B cell (primary cell): ENCODE measurements at regions not wholly inside any gene's neighbourhood (a gene's known extent, or its start where the extent isn't known, plus 50 kb on each side); places are given as distances from the start of the nearest gene placed in this dataset.

Experiments used
- ATAC-seq: fragments of 200-7000 bp; cut with Tn5 transposase; one replicate; pipeline ENCODE4 v1.10.0; 2021; ENCODE audit warnings: low read depth, mild to moderate bottlenecking, moderate number of reproducible peaks, moderate library complexity
- CTCF ChIA-PET: fragments of 350-600 bp; sonication (Branson Sonifier 250); formaldehyde crosslinking; loops from one replicate; lab custom pipeline; 2021; ENCODE audit warnings: antibody characterized with exemption, inconsistent platforms; lab: Charles Lee
- POLR2A ChIA-PET: fragments of 350-600 bp; sonication (Branson Sonifier 250); formaldehyde crosslinking; loops from one replicate; lab custom pipeline; 2021; ENCODE audit warnings: antibody characterized with exemption; lab: Charles Lee
- DNase-seq: peaks from one replicate; pipeline ENCODE4 v3.0.0; 2013
- H2AFZ ChIP-seq: 2 replicates; pipeline ENCODE4 v1.6.1; 2012; ENCODE audit warnings: mild to moderate bottlenecking, low read depth, low read length; ENCODE audit not compliant: insufficient read depth, poor library complexity, severe bottlenecking
- H3K27ac ChIP-seq, 2 donors: 1 replicate in 1 of 2; 2 replicates in 1 of 2; pipeline ENCODE4 v1.5.1; 2012 to 2013; ENCODE audit warnings: low read length in 2 of 2, mild to moderate bottlenecking in 2 of 2, moderate library complexity in 1 of 2
- H3K27me3 ChIP-seq, 4 experiments: fragments of 200-600 bp in 1 of 4; sonication (generic) in 1 of 4; replicated peaks in 1 of 4; 1 replicate in 2 of 4; 2 replicates in 2 of 4; pipeline versions ENCODE4 v1.6.1 to v1.7.0; 2013 to 2016; ENCODE audit warnings: low read length in 3 of 4, mild to moderate bottlenecking in 2 of 4, mixed read lengths in 1 of 4, moderate library complexity in 1 of 4; ENCODE audit not compliant: insufficient read depth in 4 of 4, control insufficient read depth in 3 of 4; ENCODE audit errors: control extremely low read depth in 1 of 4
- H3K36me3 ChIP-seq, 2 experiments: replicated peaks in 1 of 2; 1 replicate in 1 of 2; 2 replicates in 1 of 2; pipeline versions ENCODE4 v1.6.1 to v1.7.1; 2013; ENCODE audit warnings: low read length in 1 of 2; ENCODE audit not compliant: insufficient read depth in 2 of 2, control insufficient read depth in 1 of 2; ENCODE audit errors: control extremely low read depth in 1 of 2, extremely low read depth in 1 of 2
- H3K4me1 ChIP-seq, 2 donors: fragments of 200-600 bp in 1 of 2; sonication (generic) in 1 of 2; 1 replicate in 1 of 2; 2 replicates in 1 of 2; pipeline versions ENCODE4 v1.5.1 to v1.6.1; 2013 to 2017; ENCODE audit warnings: low read length in 2 of 2; ENCODE audit not compliant: control insufficient read depth in 2 of 2, insufficient read depth in 2 of 2
- H3K4me2 ChIP-seq: replicated peaks from 2 replicates; pipeline ENCODE3; 2012; ENCODE audit warnings: mild to moderate bottlenecking, low read depth, low read length; ENCODE audit not compliant: poor library complexity, severe bottlenecking
- H3K4me3 ChIP-seq, 5 experiments: fragments of 200-600 bp in 1 of 5; sonication (generic) in 1 of 5; 1 replicate in 3 of 5; 2 replicates in 2 of 5; pipeline versions ENCODE4 v1.5.1 to v1.7.0; 2011 to 2016; ENCODE audit warnings: low read length in 4 of 5, mild to moderate bottlenecking in 4 of 5, low read depth in 2 of 5, control low read depth in 1 of 5, moderate library complexity in 1 of 5; ENCODE audit not compliant: insufficient read depth in 1 of 5; ENCODE audit errors: control extremely low read depth in 1 of 5, extremely low read depth in 1 of 5
- H3K79me2 ChIP-seq: fragments of 200-600 bp; sonication (generic); one replicate; pipeline ENCODE4 v1.6.0; 2016; ENCODE audit warnings: low read length; ENCODE audit not compliant: control insufficient read depth, insufficient read depth
- H3K9ac ChIP-seq: fragments of 200-600 bp; sonication (generic); 2 replicates; pipeline ENCODE4 v1.6.1; 2017; ENCODE audit warnings: mild to moderate bottlenecking, low read length, moderate library complexity
- H3K9me3 ChIP-seq, 3 donors: one replicate each; pipeline versions ENCODE4 v1.6.1 to v1.7.1; 2013; ENCODE audit warnings: low read length in 2 of 3; ENCODE audit not compliant: control insufficient read depth in 2 of 3, insufficient read depth in 1 of 3; ENCODE audit errors: control extremely low read depth in 1 of 3
- H4K20me1 ChIP-seq: 2 replicates; pipeline ENCODE4 v1.6.0; 2012; ENCODE audit warnings: mild to moderate bottlenecking, low read length; ENCODE audit not compliant: insufficient read depth, control insufficient read depth, poor library complexity, severe bottlenecking
- H3K27ac Mint-ChIP-seq: one replicate; pipeline ENCODE4 v1.8.0; 2021; ENCODE audit warnings: mixed read lengths
- H3K27me3 Mint-ChIP-seq: one replicate; pipeline ENCODE4 v1.8.0; 2021; ENCODE audit warnings: mixed read lengths
- H3K4me1 Mint-ChIP-seq: one replicate; pipeline ENCODE4 v1.8.0; 2021; ENCODE audit warnings: mixed read lengths
- H3K4me3 Mint-ChIP-seq: one replicate; pipeline ENCODE4 v1.8.0; 2021; ENCODE audit warnings: mixed read lengths
- H3K9me3 Mint-ChIP-seq: one replicate; pipeline ENCODE4 v1.8.0; 2022; ENCODE audit warnings: mixed read lengths; ENCODE audit not compliant: insufficient read depth
- CTCF ChIP-seq: fragments of 200-600 bp; IDR thresholded peaks from one replicate; pipeline ENCODE4 v1.8.0; 2022; ENCODE audit warnings: antibody characterized with exemption, mild to moderate bottlenecking
- EZH2 ChIP-seq: IDR thresholded peaks from 2 replicates; pipeline ENCODE4 v1.6.1; 2012; ENCODE audit warnings: borderline replicate concordance, low read depth, mild to moderate bottlenecking, moderate library complexity, low read length; ENCODE audit not compliant: insufficient read depth, poor library complexity, severe bottlenecking
- WGBS: methylation state at CpG from one replicate; pipeline ENCODE4 v1.1.5; 2013; ENCODE audit warnings: missing lambda C conversion rate; ENCODE audit not compliant: insufficient coverage; 5-methylcytosine and 5-hydroxymethylcytosine counted together
- intact Hi-C: fragments of 100-400 bp; cut with micrococcal nuclease; formaldehyde crosslinking; loops from one replicate; pipeline ENCODE4 v1.10.0; 2022

- H3K27ac Mint-ChIP-seq = no peak overlapping the region
- no peaks in the 10 kb centered on the region for H3K9me3 Mint-ChIP-seq
- peaks cover 27% of the 10 kb centered on the region for H3K27me3 Mint-ChIP-seq
- H3K36me3 ChIP-seq = no peaks in the 10 kb centered on the region
- H3K4me1 Mint-ChIP-seq = no peaks in the 10 kb centered on the region
- TF ChIP-seq CTCF = no peak
- TF ChIP-seq EZH2 = no peak
- 88% methylated on average over 2 of the region's 8 CpGs for WGBS
- peaks cover 0 to 5% (median 0%) of the 10 kb centered on the region in 4 experiments for H3K27me3 ChIP-seq
- no peaks in the 10 kb centered on the region for H3K79me2 ChIP-seq
- no peak overlapping the region for H3K4me3 ChIP-seq
- intact Hi-C loops = loop anchor here (10.0 kb wide), 1 partner anchor 1505 kb away; no protein-coding TSS in a partner anchor
- DNase-seq (no peak), ATAC-seq (no peak)
- no peak overlapping the region for H3K27ac ChIP-seq
- CTCF ChIA-PET = interaction anchor here (2.7 kb wide), 1 partner anchor 11 kb away, joined by 18 read pairs; no protein-coding TSS in a partner anchor
- POLR2A ChIA-PET = no interaction called here
- no peak overlapping the region for H2AFZ ChIP-seq
- no peak overlapping the region for H3K4me2 ChIP-seq
- H3K4me3 Mint-ChIP-seq = no peak overlapping the region
- H3K9me3 ChIP-seq = peaks cover 0 to 4% (median 0%) of the 10 kb centered on the region in 3 donors
- H4K20me1 ChIP-seq = no peaks in the 10 kb centered on the region
- H3K4me1 ChIP-seq = no peaks in the 10 kb centered on the region
- no peak overlapping the region for H3K9ac ChIP-seq
Measured at GRCh38 chr6:8229915-8230756, 127.8 kb upstream of the EEF1E1 start.

GRCh38 chr6:8225113-8225512 is 122.8 kb upstream of the EEF1E1 start:
- H3K4me3 ChIP-seq = no peak overlapping the region
- H3K27me3 ChIP-seq = peaks cover 0 to 5% (median 0%) of the 10 kb centered on the region in 4 experiments
- no peaks in the 10 kb centered on the region for H3K36me3 ChIP-seq
- 90% methylated on average over 2 of the region's 5 CpGs for WGBS
- no peak overlapping the region for H3K27ac ChIP-seq
- ChIA-PET POLR2A (no interaction called here), CTCF (no interaction called here)
- no peak overlapping the region for H2AFZ ChIP-seq
- H3K79me2 ChIP-seq = no peaks in the 10 kb centered on the region
- ATAC-seq (no peak), DNase-seq (no peak)
- Mint-ChIP-seq H3K9me3 (peaks cover 3% of the 10 kb centered on the region), H3K4me3 (no peak overlapping the region), H3K4me1 (no peaks in the 10 kb centered on the region), H3K27ac (no peak overlapping the region), H3K27me3 (peaks cover 12% of the 10 kb centered on the region)
- intact Hi-C loops = loop anchor here (10.0 kb wide), 1 partner anchor 1500 kb away; no protein-coding TSS in a partner anchor
- no peak overlapping the region for H3K9ac ChIP-seq
- H3K4me1 ChIP-seq = no peaks in the 10 kb centered on the region
- no peak for TF ChIP-seq CTCF
- TF ChIP-seq EZH2 = no peak
- no peak overlapping the region for H3K4me2 ChIP-seq
- H3K9me3 ChIP-seq = peaks cover 0 to 4% (median 0%) of the 10 kb centered on the region in 3 donors
- no peaks in the 10 kb centered on the region for H4K20me1 ChIP-seq
